Breast epithelium (tissue), 4 donors: ENCODE measurements at regions not wholly inside any gene's neighbourhood (a gene's known extent, or its start where the extent isn't known, plus 50 kb on each side); places are given as distances from the start of the nearest gene placed in this dataset.
"Not testable (repeated sequence)": the region's sequence is repeated elsewhere in the genome, so short reads cannot be mapped to it uniquely, and the experiment has no call there.

Source experiments
- DNase-seq, 2 donors: peaks; one replicate each; pipeline ENCODE4 v3.0.0-alpha.2; 2019; ENCODE audit warnings: low spot score in 2 of 2
- H3K27ac ChIP-seq, 2 donors: fragments of 200-600 bp; sonication (generic) in 1 of 2; one replicate each; pipeline ENCODE4 v1.5.1; 2016 to 2019; ENCODE audit warnings: mild to moderate bottlenecking in 1 of 2
- H3K27me3 ChIP-seq, 2 donors: fragments of 200-600 bp; sonication (generic) in 1 of 2; one replicate each; pipeline versions ENCODE4 v1.5.1 to v1.6.0; 2017 to 2019; ENCODE audit warnings: control low read depth in 1 of 2, mild to moderate bottlenecking in 1 of 2
- H3K36me3 ChIP-seq: fragments of 200-600 bp; one replicate; pipeline ENCODE4 v1.5.1; 2019
- H3K4me1 ChIP-seq, 2 donors: fragments of 200-600 bp; sonication (generic); one replicate each; pipeline ENCODE4 v1.5.1; 2016 to 2019; ENCODE audit warnings: control low read depth in 1 of 2
- H3K4me3 ChIP-seq, 3 donors: fragments of 200-600 bp; sonication (generic); 1 replicate in 2 of 3; 2 replicates in 1 of 3; pipeline ENCODE4 v1.5.1; 2016 to 2019; ENCODE audit warnings: mild to moderate bottlenecking in 3 of 3, moderate library complexity in 2 of 3
- H3K9me3 ChIP-seq, 2 donors: fragments of 200-600 bp; sonication (generic) in 1 of 2; one replicate each; pipeline ENCODE4 v1.5.1; 2016 to 2019; ENCODE audit warnings: control low read depth in 1 of 2
- POLR2A ChIP-seq: fragments of 450-650 bp; IDR thresholded peaks from one replicate; pipeline ENCODE4 v1.6.1; 2016; ENCODE audit warnings: antibody characterized with exemption, mild to moderate bottlenecking, moderate library complexity
- POLR2AphosphoS5 ChIP-seq, 3 donors: sonication (generic); formaldehyde crosslinking; IDR thresholded peaks; one replicate each; pipeline ENCODE4 v1.6.1; 2017; ENCODE audit warnings: antibody characterized with exemption in 3 of 3
- intact Hi-C: fragments of 100-400 bp; cut with DNase I; formaldehyde crosslinking; loops from one replicate; pipeline ENCODE4 v1.15.1; 2023; ENCODE audit warnings: low total_unique reads
- TF ChIP-seq, protein P1 (sequence below), 3 donors: fragments of 450-650 bp; IDR thresholded peaks; one replicate each; pipeline ENCODE4 v1.5.1; 2016 to 2017; ENCODE audit warnings: antibody characterized with exemption in 3 of 3, mild to moderate bottlenecking in 3 of 3, moderate library complexity in 3 of 3

GRCh38 chr9:22840641-22841040, 394.0 kb downstream of the DMRTA1 start:
- no peak for DNase-seq
- Histone ChIP-seq H3K27me3 (no peaks in the 10 kb centered on the region), H3K9me3 (peaks cover 8 to 16% of the 10 kb centered on the region in 2 donors), H3K4me1 (no peaks in the 10 kb centered on the region), H3K4me3 (no peak overlapping the region), H3K27ac (no peak overlapping the region), H3K36me3 (no peaks in the 10 kb centered on the region)
- intact Hi-C loops, result no loop called here
- TF ChIP-seq POLR2AphosphoS5 (IDR thresholded peaks at IDR 0.05), result no peak
- TF ChIP-seq, protein P1, sequence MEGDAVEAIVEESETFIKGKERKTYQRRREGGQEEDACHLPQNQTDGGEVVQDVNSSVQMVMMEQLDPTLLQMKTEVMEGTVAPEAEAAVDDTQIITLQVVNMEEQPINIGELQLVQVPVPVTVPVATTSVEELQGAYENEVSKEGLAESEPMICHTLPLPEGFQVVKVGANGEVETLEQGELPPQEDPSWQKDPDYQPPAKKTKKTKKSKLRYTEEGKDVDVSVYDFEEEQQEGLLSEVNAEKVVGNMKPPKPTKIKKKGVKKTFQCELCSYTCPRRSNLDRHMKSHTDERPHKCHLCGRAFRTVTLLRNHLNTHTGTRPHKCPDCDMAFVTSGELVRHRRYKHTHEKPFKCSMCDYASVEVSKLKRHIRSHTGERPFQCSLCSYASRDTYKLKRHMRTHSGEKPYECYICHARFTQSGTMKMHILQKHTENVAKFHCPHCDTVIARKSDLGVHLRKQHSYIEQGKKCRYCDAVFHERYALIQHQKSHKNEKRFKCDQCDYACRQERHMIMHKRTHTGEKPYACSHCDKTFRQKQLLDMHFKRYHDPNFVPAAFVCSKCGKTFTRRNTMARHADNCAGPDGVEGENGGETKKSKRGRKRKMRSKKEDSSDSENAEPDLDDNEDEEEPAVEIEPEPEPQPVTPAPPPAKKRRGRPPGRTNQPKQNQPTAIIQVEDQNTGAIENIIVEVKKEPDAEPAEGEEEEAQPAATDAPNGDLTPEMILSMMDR (IDR thresholded peaks at IDR 0.05), result no peak
- no peak for TF ChIP-seq POLR2A

DNA sequence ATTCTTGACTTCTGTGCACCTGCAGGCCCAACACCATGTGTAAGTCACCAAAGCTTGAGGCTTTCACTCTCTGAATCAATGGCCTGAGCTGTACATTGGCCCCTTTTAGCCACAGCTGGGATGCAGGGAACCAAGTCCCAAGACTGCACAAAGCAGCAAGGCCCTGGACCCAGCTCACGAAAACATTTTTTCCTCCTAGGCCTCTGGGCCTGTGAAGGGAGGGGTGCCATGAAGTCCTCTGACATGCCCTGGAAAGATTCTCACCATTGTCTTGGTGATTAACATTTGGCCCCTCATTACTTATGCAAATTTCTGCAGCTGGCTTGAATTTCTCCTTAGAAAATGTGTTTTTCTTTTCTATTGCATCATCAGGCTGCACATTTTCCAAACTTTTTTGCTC, 398.6 kb downstream of the DMRTA1 start:
- H3K27ac ChIP-seq, H3K27me3 ChIP-seq, H3K36me3 ChIP-seq, H3K4me3 ChIP-seq, DNase-seq, intact Hi-C loops, H3K4me1 ChIP-seq: not testable (repeated sequence)
- peaks cover 12 to 40% of the 10 kb centered on the region in 2 donors for H3K9me3 ChIP-seq

DNA sequence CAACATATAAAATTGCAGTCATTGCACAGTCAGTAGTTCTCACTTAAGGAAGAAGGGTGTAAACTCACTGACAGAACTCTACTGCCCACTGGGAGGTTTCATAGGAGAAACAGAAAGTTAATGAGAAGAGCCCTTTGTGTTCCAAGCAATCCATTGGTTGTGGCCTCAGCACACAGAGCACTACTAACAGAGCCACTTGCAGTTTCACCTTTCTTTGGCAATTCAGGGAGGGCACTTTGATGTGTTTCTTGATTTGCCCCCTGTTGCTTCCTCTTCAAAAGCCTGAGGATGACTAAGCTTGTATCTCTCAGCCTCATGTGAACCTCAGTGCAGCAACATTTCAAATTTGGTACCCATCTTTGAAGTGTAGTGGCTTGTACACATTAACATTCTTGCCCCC, 409.4 kb downstream of the DMRTA1 start:
- H3K27ac ChIP-seq, result no peak overlapping the region
- no peaks in the 10 kb centered on the region for H3K4me1 ChIP-seq
- no peaks in the 10 kb centered on the region for H3K27me3 ChIP-seq
- no peak overlapping the region for H3K4me3 ChIP-seq
- intact Hi-C loops, result no loop called here
- H3K36me3 ChIP-seq, result no peaks in the 10 kb centered on the region
- no peaks in the 10 kb centered on the region for H3K9me3 ChIP-seq
- no peak for DNase-seq
- TF ChIP-seq, protein P1 (IDR thresholded peaks at IDR 0.05), result no peak
- TF ChIP-seq POLR2A, result no peak
- TF ChIP-seq POLR2AphosphoS5 (IDR thresholded peaks at IDR 0.05), result no peak

GRCh38 chr9:22857316-22857715, 410.7 kb downstream of the DMRTA1 start:
- no peak overlapping the region for H3K4me3 ChIP-seq
- DNase-seq, result no peak
- TF ChIP-seq, protein P1 (IDR thresholded peaks at IDR 0.05), result no peak
- no peak for TF ChIP-seq POLR2A
- no peak for TF ChIP-seq POLR2AphosphoS5 (IDR thresholded peaks at IDR 0.05)
- no peaks in the 10 kb centered on the region for H3K36me3 ChIP-seq
- no peaks in the 10 kb centered on the region for H3K4me1 ChIP-seq
- intact Hi-C loops, result no loop called here
- no peaks in the 10 kb centered on the region for H3K9me3 ChIP-seq
- H3K27me3 ChIP-seq, result no peaks in the 10 kb centered on the region
- H3K27ac ChIP-seq, result no peak overlapping the region

GRCh38 chr9:22863106-22863505, 416.5 kb downstream of the DMRTA1 start:
- Histone ChIP-seq H3K9me3 (peaks cover 8 to 11% of the 10 kb centered on the region in 2 donors), H3K4me3 (no peak overlapping the region), H3K36me3 (no peaks in the 10 kb centered on the region), H3K27ac (no peak overlapping the region), H3K27me3 (no peaks in the 10 kb centered on the region), H3K4me1 (no peaks in the 10 kb centered on the region)
- intact Hi-C loops, result no loop called here
- TF ChIP-seq, protein P1 (IDR thresholded peaks at IDR 0.05), result no peak
- TF ChIP-seq POLR2AphosphoS5 (IDR thresholded peaks at IDR 0.05), result no peak
- no peak for TF ChIP-seq POLR2A
- DNase-seq, result no peak

GRCh38 chr9:22863736-22864135, 417.1 kb downstream of the DMRTA1 start:
- Histone ChIP-seq H3K4me3 (no peak overlapping the region), H3K36me3 (no peaks in the 10 kb centered on the region), H3K27me3 (no peaks in the 10 kb centered on the region), H3K4me1 (no peaks in the 10 kb centered on the region), H3K9me3 (peaks cover 8 to 11% of the 10 kb centered on the region in 2 donors), H3K27ac (no peak overlapping the region)
- TF ChIP-seq POLR2A (no peak), POLR2AphosphoS5 (IDR thresholded peaks at IDR 0.05) (no peak)
- TF ChIP-seq, protein P1 (IDR thresholded peaks at IDR 0.05), result no peak
- intact Hi-C loops, result no loop called here
- DNase-seq, result no peak
